ENCODE measurements at regions not wholly inside any gene's neighbourhood (a gene's known extent, or its start where the extent isn't known, plus 50 kb on each side); places are given as distances from the start of the nearest gene placed in this dataset.

DNA sequence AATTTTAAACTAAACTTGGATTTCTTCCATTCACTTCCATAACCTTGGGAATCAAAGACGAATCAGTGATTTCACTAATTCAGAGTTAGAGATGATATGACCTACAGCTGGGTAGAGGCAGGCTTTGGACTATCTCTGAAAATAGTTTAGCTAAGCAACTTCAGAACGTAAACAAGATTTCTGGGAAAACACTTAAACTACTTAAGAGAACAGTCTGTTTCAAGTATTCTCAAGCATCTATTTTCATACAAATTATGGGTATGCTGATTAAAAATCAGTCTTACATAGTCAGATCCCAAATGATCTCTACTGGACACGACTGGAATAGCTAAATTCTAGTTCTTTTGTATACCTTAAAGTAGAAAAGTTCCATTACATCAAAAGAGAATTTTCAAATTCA lies 179.9 kb downstream of the PLCE1 start:
- TF ChIP-seq, protein P1, sequence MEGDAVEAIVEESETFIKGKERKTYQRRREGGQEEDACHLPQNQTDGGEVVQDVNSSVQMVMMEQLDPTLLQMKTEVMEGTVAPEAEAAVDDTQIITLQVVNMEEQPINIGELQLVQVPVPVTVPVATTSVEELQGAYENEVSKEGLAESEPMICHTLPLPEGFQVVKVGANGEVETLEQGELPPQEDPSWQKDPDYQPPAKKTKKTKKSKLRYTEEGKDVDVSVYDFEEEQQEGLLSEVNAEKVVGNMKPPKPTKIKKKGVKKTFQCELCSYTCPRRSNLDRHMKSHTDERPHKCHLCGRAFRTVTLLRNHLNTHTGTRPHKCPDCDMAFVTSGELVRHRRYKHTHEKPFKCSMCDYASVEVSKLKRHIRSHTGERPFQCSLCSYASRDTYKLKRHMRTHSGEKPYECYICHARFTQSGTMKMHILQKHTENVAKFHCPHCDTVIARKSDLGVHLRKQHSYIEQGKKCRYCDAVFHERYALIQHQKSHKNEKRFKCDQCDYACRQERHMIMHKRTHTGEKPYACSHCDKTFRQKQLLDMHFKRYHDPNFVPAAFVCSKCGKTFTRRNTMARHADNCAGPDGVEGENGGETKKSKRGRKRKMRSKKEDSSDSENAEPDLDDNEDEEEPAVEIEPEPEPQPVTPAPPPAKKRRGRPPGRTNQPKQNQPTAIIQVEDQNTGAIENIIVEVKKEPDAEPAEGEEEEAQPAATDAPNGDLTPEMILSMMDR (IDR thresholded peaks at IDR 0.05; ENCODE audit: low read depth, low read length), result no peak
- TF ChIP-seq POLR2A (IDR thresholded peaks at IDR 0.05; ENCODE audit: extremely low read depth, insufficient read length), result no peak
- TF ChIP-seq, protein P2, sequence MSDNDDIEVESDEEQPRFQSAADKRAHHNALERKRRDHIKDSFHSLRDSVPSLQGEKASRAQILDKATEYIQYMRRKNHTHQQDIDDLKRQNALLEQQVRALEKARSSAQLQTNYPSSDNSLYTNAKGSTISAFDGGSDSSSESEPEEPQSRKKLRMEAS (IDR thresholded peaks at IDR 0.05; ENCODE audit: low read depth, low read length), result no peak
- no peak for TF ChIP-seq MYC (IDR thresholded peaks at IDR 0.05; ENCODE audit: low read depth, low read length)

All from NB4 (cell line).